ENCODE measurements at regions not wholly inside any gene's neighbourhood (a gene's known extent, or its start where the extent isn't known, plus 50 kb on each side); places are given as distances from the start of the nearest gene placed in this dataset.

DNA sequence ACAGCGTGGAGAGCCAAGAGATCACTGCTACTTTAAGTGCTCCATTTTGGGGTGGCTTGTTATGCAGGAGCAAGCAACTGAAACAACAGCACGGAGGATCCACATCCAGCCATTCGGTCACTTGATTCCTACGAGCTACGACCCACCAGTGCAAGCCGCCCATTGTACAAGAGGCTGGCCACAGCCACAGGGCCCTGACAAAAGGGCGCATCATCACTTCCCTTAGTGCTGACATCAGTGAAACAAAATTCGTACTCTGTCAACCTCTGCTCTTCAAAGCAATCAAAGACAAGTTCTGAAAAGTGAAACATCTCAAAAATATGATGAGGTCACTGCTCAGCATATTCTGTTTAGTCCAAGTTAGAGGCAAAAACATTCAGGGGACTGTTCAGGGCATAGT, 168.4 kb downstream of the GADD45G start:
- intact Hi-C loops (cut with micrococcal nuclease), result no loop called here
- peaks cover 23% of the 10 kb centered on the region for H3K27me3 Mint-ChIP-seq (ENCODE audit: insufficient read depth, unreplicated experiment)
- TF ChIP-seq, protein P1, sequence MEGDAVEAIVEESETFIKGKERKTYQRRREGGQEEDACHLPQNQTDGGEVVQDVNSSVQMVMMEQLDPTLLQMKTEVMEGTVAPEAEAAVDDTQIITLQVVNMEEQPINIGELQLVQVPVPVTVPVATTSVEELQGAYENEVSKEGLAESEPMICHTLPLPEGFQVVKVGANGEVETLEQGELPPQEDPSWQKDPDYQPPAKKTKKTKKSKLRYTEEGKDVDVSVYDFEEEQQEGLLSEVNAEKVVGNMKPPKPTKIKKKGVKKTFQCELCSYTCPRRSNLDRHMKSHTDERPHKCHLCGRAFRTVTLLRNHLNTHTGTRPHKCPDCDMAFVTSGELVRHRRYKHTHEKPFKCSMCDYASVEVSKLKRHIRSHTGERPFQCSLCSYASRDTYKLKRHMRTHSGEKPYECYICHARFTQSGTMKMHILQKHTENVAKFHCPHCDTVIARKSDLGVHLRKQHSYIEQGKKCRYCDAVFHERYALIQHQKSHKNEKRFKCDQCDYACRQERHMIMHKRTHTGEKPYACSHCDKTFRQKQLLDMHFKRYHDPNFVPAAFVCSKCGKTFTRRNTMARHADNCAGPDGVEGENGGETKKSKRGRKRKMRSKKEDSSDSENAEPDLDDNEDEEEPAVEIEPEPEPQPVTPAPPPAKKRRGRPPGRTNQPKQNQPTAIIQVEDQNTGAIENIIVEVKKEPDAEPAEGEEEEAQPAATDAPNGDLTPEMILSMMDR (IDR thresholded peaks at IDR 0.05; ENCODE audit: unreplicated experiment), result no peak
- peaks cover 1% of the 10 kb centered on the region for H3K4me1 Mint-ChIP-seq (ENCODE audit: insufficient read depth, unreplicated experiment)
- BruUV-seq (replicated peaks), result no TSS peak
- no peak for DNase-seq (ENCODE audit: unreplicated experiment)
- POLR2A ChIA-PET, result no interaction called here
- H3K36me3 Mint-ChIP-seq (ENCODE audit: insufficient read depth, unreplicated experiment), result peaks cover 8% of the 10 kb centered on the region
- H3K4me3 Mint-ChIP-seq (ENCODE audit: unreplicated experiment), result no peak overlapping the region
- CTCF ChIA-PET, result interaction anchor here (0.7 kb wide), 2 partner anchors 31 to 219 kb away, joined by 3 read pairs; no protein-coding TSS in a partner anchor
- H3K27ac Mint-ChIP-seq (ENCODE audit: low read depth, unreplicated experiment), result no peak overlapping the region
- no peaks in the 10 kb centered on the region for H3K9me3 Mint-ChIP-seq (ENCODE audit: unreplicated experiment)

DNA sequence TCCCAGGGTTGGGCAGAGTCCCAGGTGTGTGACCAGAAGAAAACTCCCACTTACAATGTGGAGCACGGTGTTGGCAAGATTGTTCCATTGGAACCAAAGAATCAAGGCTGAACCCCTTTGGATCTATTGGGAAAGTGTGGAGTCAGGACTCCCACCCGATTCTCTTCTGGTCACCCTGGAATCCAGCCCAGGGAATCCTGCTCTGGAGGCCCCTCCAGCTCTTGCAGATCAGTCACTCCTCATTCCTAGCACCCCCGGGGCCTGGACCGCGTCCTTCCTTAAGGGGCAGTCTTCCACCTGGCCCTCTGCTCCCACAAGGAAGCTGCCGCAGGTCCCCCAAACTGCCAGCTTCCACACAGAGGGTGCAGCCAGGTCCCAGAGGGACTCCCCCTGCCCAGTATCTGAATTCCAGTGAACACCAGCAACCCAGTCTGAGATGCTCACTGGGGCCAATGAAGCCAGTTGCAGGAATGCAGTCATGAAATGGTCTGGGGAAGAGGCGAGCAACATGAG, 170.1 kb downstream of the GADD45G start:
- Mint-ChIP-seq H3K9me3 (ENCODE audit: unreplicated experiment) (no peaks in the 10 kb centered on the region), H3K27ac (ENCODE audit: low read depth, unreplicated experiment) (no peak overlapping the region), H3K4me1 (ENCODE audit: insufficient read depth, unreplicated experiment) (no peaks in the 10 kb centered on the region), H3K4me3 (ENCODE audit: unreplicated experiment) (no peak overlapping the region), H3K27me3 (ENCODE audit: insufficient read depth, unreplicated experiment) (peaks cover 28% of the 10 kb centered on the region), H3K36me3 (ENCODE audit: insufficient read depth, unreplicated experiment) (no peaks in the 10 kb centered on the region)
- intact Hi-C loops (cut with micrococcal nuclease), result no loop called here
- CTCF ChIA-PET, result no interaction called here
- no peak for DNase-seq (ENCODE audit: unreplicated experiment)
- no TSS peak for BruUV-seq (replicated peaks)
- POLR2A ChIA-PET, result interaction anchor here (0.6 to 0.7 kb wide), 2 partner anchors 9 to 27 kb away, joined by 3 to 5 read pairs; no protein-coding TSS in a partner anchor
- TF ChIP-seq, protein P1 (IDR thresholded peaks at IDR 0.05; ENCODE audit: unreplicated experiment), result no peak

DNA sequence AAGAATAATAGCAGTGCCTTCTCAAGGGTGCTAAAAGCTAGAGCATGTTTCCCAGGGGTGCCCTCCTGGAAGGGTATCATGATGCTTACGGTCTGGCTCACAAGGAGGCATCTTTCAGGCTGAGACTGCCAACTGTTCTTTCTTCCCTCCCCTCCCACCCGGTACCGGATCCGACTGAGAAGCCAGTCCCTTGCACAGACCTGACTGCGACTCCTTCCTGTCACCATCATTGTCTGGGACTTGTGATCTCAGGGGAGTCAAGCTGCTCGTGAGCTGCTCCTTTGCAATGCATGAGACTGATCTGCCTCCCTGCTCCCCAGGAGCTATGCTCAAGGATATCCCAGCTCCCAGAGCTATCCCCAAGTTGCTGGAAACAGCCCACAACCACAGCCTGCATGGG, 170.8 kb downstream of the GADD45G start:
- CTCF ChIA-PET, result interaction anchor here (0.8 kb wide), 1 partner anchor 326 kb away, joined by 3 read pairs; no protein-coding TSS in a partner anchor
- POLR2A ChIA-PET, result interaction anchor here (0.7 kb wide), 1 partner anchor 27 kb away, joined by 5 read pairs; no protein-coding TSS in a partner anchor
- TF ChIP-seq, protein P1 (IDR thresholded peaks at IDR 0.05; ENCODE audit: unreplicated experiment), result no peak
- Mint-ChIP-seq H3K9me3 (ENCODE audit: unreplicated experiment) (no peaks in the 10 kb centered on the region), H3K4me3 (ENCODE audit: unreplicated experiment) (no peak overlapping the region), H3K27ac (ENCODE audit: low read depth, unreplicated experiment) (no peak overlapping the region), H3K27me3 (ENCODE audit: insufficient read depth, unreplicated experiment) (peaks cover 28% of the 10 kb centered on the region), H3K36me3 (ENCODE audit: insufficient read depth, unreplicated experiment) (no peaks in the 10 kb centered on the region), H3K4me1 (ENCODE audit: insufficient read depth, unreplicated experiment) (no peaks in the 10 kb centered on the region)
- intact Hi-C loops (cut with micrococcal nuclease), result no loop called here
- DNase-seq (ENCODE audit: unreplicated experiment), result no peak
- no TSS peak for BruUV-seq (replicated peaks)

DNA sequence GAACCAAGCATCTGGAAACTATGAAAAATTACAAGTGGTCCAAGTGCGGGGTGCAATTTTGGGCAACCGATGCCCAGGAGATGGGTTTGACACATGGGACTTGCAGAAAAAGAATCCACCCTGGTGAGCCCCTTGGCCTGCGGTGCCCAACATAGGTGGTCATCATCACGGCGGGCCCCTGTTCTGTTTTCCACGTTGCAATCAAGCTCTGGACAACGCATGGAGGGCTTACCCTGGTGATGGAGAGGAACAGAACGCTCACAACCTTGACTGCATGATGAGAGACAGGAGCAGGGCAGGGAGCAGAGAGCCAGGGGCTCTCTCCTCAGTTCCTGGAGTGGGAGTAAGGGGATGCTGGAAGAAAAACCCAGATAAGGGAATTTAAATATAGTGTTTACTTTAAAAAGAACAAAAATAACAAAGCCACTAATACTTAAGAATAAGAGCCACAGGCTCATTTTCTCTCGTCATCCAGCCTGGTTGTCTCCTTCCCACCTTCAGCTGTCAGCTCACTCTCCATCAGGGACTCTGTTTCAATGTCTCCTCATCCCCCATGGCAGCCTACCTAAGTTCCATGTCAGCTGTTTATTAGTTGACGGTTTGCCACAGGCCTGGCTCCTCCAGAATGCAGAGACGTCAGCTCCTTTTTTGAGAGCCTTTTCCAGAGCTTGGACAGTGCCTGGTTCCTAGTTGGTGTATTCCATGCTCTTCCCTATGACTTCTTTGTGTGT, 172.1 kb downstream of the GADD45G start:
- BruUV-seq (replicated peaks), result no TSS peak
- intact Hi-C loops (cut with micrococcal nuclease), result no loop called here
- Mint-ChIP-seq H3K27me3 (ENCODE audit: insufficient read depth, unreplicated experiment) (peaks cover 28% of the 10 kb centered on the region), H3K27ac (ENCODE audit: low read depth, unreplicated experiment) (no peak overlapping the region), H3K4me1 (ENCODE audit: insufficient read depth, unreplicated experiment) (no peaks in the 10 kb centered on the region), H3K36me3 (ENCODE audit: insufficient read depth, unreplicated experiment) (no peaks in the 10 kb centered on the region), H3K9me3 (ENCODE audit: unreplicated experiment) (no peaks in the 10 kb centered on the region), H3K4me3 (ENCODE audit: unreplicated experiment) (no peak overlapping the region)
- DNase-seq (ENCODE audit: unreplicated experiment), result no peak
- POLR2A ChIA-PET, result no interaction called here
- TF ChIP-seq, protein P1 (IDR thresholded peaks at IDR 0.05; ENCODE audit: unreplicated experiment), result no peak
- CTCF ChIA-PET, result interaction anchor here (0.6 kb wide), 1 partner anchor 108 kb away, joined by 3 read pairs; no protein-coding TSS in a partner anchor

Measured in MCF 10A (cell line).